ENCODE measurements at regions not wholly inside any gene's neighbourhood (a gene's known extent, or its start where the extent isn't known, plus 50 kb on each side); places are given as distances from the start of the nearest gene placed in this dataset.

- no peak for DNase-seq
These were observed 117.1 kb upstream of the SERTAD2 start for GRCh38 chr2:64770781-64771334.

- DNase-seq: no peak
These were observed 118.0 kb upstream of the SERTAD2 start for GRCh38 chr2:64771737-64772136.

GRCh38 chr2:64773461-64774118 lies 119.9 kb upstream of the SERTAD2 start:
- DNase-seq: no peak

- DNase-seq: no peak
These were observed 124.1 kb upstream of the SERTAD2 start for GRCh38 chr2:64777841-64778240.

GRCh38 chr2:64779117-64779690 lies 125.5 kb upstream of the SERTAD2 start:
- DNase-seq: no peak

GRCh38 chr2:64780041-64780440 lies 126.3 kb upstream of the SERTAD2 start:
- DNase-seq: no peak

- DNase-seq: no peak
These were observed 128.1 kb upstream of the SERTAD2 start for GRCh38 chr2:64781711-64782390.

GRCh38 chr2:64784168-64785061 lies 130.7 kb upstream of the SERTAD2 start:
- no peak for DNase-seq

- no peak for DNase-seq
These were observed 131.5 kb upstream of the SERTAD2 start for GRCh38 chr2:64785245-64785644.

GRCh38 chr2:64786343-64787018 lies 132.8 kb upstream of the SERTAD2 start:
- DNase-seq: no peak

GRCh38 chr2:64787019-64787365 lies 133.3 kb upstream of the SERTAD2 start:
- no peak for DNase-seq

- no peak for DNase-seq
These were observed 134.0 kb upstream of the SERTAD2 start for GRCh38 chr2:64787698-64788097.

- no peak for DNase-seq
These were observed 136.0 kb upstream of the SERTAD2 start for GRCh38 chr2:64789466-64790320.

- no peak for DNase-seq
These were observed 138.6 kb upstream of the SERTAD2 start for GRCh38 chr2:64792300-64792699.

GRCh38 chr2:64792995-64793639 lies 139.4 kb upstream of the SERTAD2 start:
- DNase-seq: no peak

- no peak for DNase-seq
These were observed 140.0 kb upstream of the SERTAD2 start for GRCh38 chr2:64793701-64794100.

- DNase-seq: no peak
These were observed 140.8 kb upstream of the SERTAD2 start for GRCh38 chr2:64794426-64794995.

GRCh38 chr2:64795024-64795592 lies 141.4 kb upstream of the SERTAD2 start:
- DNase-seq: no peak

- no peak for DNase-seq
These were observed 143.2 kb upstream of the SERTAD2 start for GRCh38 chr2:64796926-64797325.

GRCh38 chr2:64797881-64798575 lies 144.3 kb upstream of the SERTAD2 start:
- no peak for DNase-seq
